Sigmoid colon (tissue), 6 donors: ENCODE measurements at regions not wholly inside any gene's neighbourhood (a gene's known extent, or its start where the extent isn't known, plus 50 kb on each side); places are given as distances from the start of the nearest gene placed in this dataset.
"Not testable (repeated sequence)": the region's sequence is repeated elsewhere in the genome, so short reads cannot be mapped to it uniquely, and the experiment has no call there.

ENCODE experiments used
- DNase-seq: peaks from one replicate; pipeline ENCODE4 v3.0.0-alpha.2; 2019
- H3K27ac ChIP-seq, 4 donors: fragments of 200-600 bp; sonication (generic); one replicate each; pipeline ENCODE4 v1.5.1; 2016 to 2019; ENCODE audit warnings: mild to moderate bottlenecking in 1 of 4
- H3K27me3 ChIP-seq, 3 donors: fragments of 200-600 bp; sonication (generic); one replicate each; pipeline ENCODE4 v1.5.1; 2019; ENCODE audit warnings: mild to moderate bottlenecking in 1 of 3
- H3K36me3 ChIP-seq, 4 donors: fragments of 200-600 bp; sonication (generic); one replicate each; pipeline ENCODE4 v1.5.1; 2016 to 2019
- H3K4me1 ChIP-seq, 4 donors: fragments of 200-600 bp; sonication (generic); one replicate each; pipeline ENCODE4 v1.5.1; 2017 to 2019
- H3K4me3 ChIP-seq, 4 donors: fragments of 200-600 bp; sonication (generic); one replicate each; pipeline ENCODE4 v1.5.1; 2017 to 2019; ENCODE audit warnings: mild to moderate bottlenecking in 2 of 4, moderate library complexity in 1 of 4
- H3K9me3 ChIP-seq, 4 donors: fragments of 200-600 bp in 3 of 4; sonication (generic) in 3 of 4; one replicate each; pipeline versions ENCODE4 v1.5.1 to v1.6.1; 2013 to 2019
- EP300 ChIP-seq, 4 donors: sonication (generic); formaldehyde crosslinking; IDR thresholded peaks; one replicate each; pipeline ENCODE4 v1.6.1; 2017; ENCODE audit warnings: antibody characterized with exemption in 4 of 4
- POLR2A ChIP-seq, 2 donors: fragments of 450-650 bp; IDR thresholded peaks; one replicate each; pipeline ENCODE4 v1.6.1; 2016; ENCODE audit warnings: antibody characterized with exemption in 2 of 2, mild to moderate bottlenecking in 2 of 2, moderate library complexity in 2 of 2
- POLR2AphosphoS5 ChIP-seq, 4 donors: sonication (generic); formaldehyde crosslinking; IDR thresholded peaks; one replicate each; pipeline ENCODE4 v1.6.1; 2017; ENCODE audit warnings: antibody characterized with exemption in 4 of 4
- WGBS, 2 donors: extraction: QIAGEN DNeasy Blood & Tissue Kit; methylation state at CpG; one replicate each; pipeline ENCODE4 v1.1.7; 2013; 5-methylcytosine and 5-hydroxymethylcytosine counted together
- intact Hi-C: fragments of 100-400 bp; cut with DNase I; formaldehyde crosslinking; loops from one replicate; pipeline ENCODE4 v1.15.1; 2023
- TF ChIP-seq, protein P1 (sequence below), 4 experiments: fragments of 450-650 bp in 3 of 4; fragments of 200-600 bp in 1 of 4; IDR thresholded peaks; one replicate each; pipeline ENCODE4 v1.5.1; 2016 to 2019; ENCODE audit warnings: antibody characterized with exemption in 4 of 4, mild to moderate bottlenecking in 3 of 4, moderate library complexity in 2 of 4
- donor health status: healthy with polysubstance abuse.
- donor health status: healthy.

GRCh38 chr11:22449441-22449840 is 111.3 kb downstream of the SLC17A6 start:
- Histone ChIP-seq H3K36me3 (no peaks in the 10 kb centered on the region), H3K27me3 (no peaks in the 10 kb centered on the region), H3K27ac (no peak overlapping the region), H3K4me3 (no peak overlapping the region), H3K4me1 (no peaks in the 10 kb centered on the region), H3K9me3 (no peaks in the 10 kb centered on the region)
- intact Hi-C loops: no loop called here
- no peak for DNase-seq
- TF ChIP-seq, protein P1, sequence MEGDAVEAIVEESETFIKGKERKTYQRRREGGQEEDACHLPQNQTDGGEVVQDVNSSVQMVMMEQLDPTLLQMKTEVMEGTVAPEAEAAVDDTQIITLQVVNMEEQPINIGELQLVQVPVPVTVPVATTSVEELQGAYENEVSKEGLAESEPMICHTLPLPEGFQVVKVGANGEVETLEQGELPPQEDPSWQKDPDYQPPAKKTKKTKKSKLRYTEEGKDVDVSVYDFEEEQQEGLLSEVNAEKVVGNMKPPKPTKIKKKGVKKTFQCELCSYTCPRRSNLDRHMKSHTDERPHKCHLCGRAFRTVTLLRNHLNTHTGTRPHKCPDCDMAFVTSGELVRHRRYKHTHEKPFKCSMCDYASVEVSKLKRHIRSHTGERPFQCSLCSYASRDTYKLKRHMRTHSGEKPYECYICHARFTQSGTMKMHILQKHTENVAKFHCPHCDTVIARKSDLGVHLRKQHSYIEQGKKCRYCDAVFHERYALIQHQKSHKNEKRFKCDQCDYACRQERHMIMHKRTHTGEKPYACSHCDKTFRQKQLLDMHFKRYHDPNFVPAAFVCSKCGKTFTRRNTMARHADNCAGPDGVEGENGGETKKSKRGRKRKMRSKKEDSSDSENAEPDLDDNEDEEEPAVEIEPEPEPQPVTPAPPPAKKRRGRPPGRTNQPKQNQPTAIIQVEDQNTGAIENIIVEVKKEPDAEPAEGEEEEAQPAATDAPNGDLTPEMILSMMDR (IDR thresholded peaks at IDR 0.05): no peak

- intact Hi-C loops: no loop called here
- WGBS, 2 donors: 42 to 51% methylated on average over 2 of the region's 2 CpGs
- H3K4me1 ChIP-seq: no peaks in the 10 kb centered on the region
- H3K27me3 ChIP-seq: no peaks in the 10 kb centered on the region
- no peak overlapping the region for H3K27ac ChIP-seq
- no peak overlapping the region for H3K4me3 ChIP-seq
- no peaks in the 10 kb centered on the region for H3K36me3 ChIP-seq
- TF ChIP-seq POLR2AphosphoS5 (IDR thresholded peaks at IDR 0.05): no peak
- no peak for TF ChIP-seq EP300 (IDR thresholded peaks at IDR 0.05)
- no peak for TF ChIP-seq POLR2A (IDR thresholded peaks at IDR 0.05)
- TF ChIP-seq, protein P1 (IDR thresholded peaks at IDR 0.05): no peak
- no peaks in the 10 kb centered on the region for H3K9me3 ChIP-seq
- no peak for DNase-seq
Observed at GRCh38 chr11:22444076-22444475, 105.9 kb downstream of the SLC17A6 start.

DNA sequence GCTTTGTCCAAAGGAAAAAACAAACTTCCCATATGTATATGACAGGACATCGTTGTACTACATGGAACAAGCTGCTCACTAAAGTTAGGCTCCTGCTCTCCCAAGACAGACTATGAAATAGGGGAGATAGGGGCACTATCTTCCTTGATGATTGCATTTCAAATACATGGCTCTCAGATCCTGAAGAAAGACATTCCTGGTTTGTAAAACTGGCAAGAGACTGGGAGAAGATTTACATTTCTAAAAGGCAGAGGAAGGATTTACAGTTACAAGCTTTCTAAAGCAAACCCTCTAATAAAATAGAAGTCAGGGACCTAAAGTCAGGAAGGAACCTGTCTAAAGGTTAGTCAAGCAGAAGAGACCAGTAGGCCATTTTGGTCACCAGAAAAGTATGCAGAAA is 103.7 kb downstream of the SLC17A6 start:
- no peaks in the 10 kb centered on the region for H3K9me3 ChIP-seq
- H3K27ac ChIP-seq: no peak overlapping the region
- no peaks in the 10 kb centered on the region for H3K36me3 ChIP-seq
- DNase-seq: no peak
- H3K4me3 ChIP-seq: no peak overlapping the region
- WGBS, 2 donors: 6 to 20% methylated on average over 1 of the region's 1 CpG
- no peaks in the 10 kb centered on the region for H3K27me3 ChIP-seq
- intact Hi-C loops: no loop called here
- no peak for TF ChIP-seq POLR2AphosphoS5 (IDR thresholded peaks at IDR 0.05)
- TF ChIP-seq, protein P1 (IDR thresholded peaks at IDR 0.05): no peak
- TF ChIP-seq EP300 (IDR thresholded peaks at IDR 0.05): no peak
- no peak for TF ChIP-seq POLR2A (IDR thresholded peaks at IDR 0.05)
- no peaks in the 10 kb centered on the region for H3K4me1 ChIP-seq

DNA sequence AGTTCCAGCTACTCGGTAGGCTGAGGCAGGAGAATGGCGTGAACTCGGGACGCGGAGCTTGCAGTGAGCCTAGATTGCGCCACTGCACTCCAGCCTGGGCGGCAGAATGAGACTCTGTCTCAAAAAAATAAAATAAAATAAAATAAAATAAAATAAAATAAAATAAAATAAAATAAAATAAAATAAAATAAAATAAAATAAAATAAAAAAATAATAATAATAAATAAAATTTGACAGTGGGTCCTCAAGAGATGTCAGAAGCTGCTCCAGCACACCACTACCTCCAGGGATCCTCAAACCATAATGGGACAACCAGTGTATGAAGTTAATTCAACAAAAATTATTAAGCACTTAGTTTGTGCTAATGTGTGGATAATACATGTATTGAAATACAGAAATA is 97.4 kb downstream of the SLC17A6 start:
- H3K4me3 ChIP-seq, DNase-seq, H3K27ac ChIP-seq, H3K36me3 ChIP-seq, intact Hi-C loops, H3K9me3 ChIP-seq: not testable (repeated sequence)
- WGBS, 2 donors: 95 to 96% methylated on average over 7 of the region's 7 CpGs
- Histone ChIP-seq H3K27me3 (peaks cover 0 to 17% (median 0%) of the 10 kb centered on the region in 3 donors), H3K4me1 (peaks cover 0 to 14% (median 2%) of the 10 kb centered on the region in 4 donors)

GRCh38 chr11:22433517-22433916 is 95.3 kb downstream of the SLC17A6 start:
- Histone ChIP-seq H3K36me3 (no peaks in the 10 kb centered on the region), H3K27me3 (peaks cover 0 to 17% (median 0%) of the 10 kb centered on the region in 3 donors), H3K4me3 (no peak overlapping the region), H3K4me1 (peaks cover 0 to 14% (median 2%) of the 10 kb centered on the region in 4 donors), H3K9me3 (no peaks in the 10 kb centered on the region), H3K27ac (no peak overlapping the region)
- intact Hi-C loops: no loop called here
- TF ChIP-seq, protein P1 (IDR thresholded peaks at IDR 0.05): no peak
- TF ChIP-seq POLR2A (IDR thresholded peaks at IDR 0.05): no peak
- TF ChIP-seq POLR2AphosphoS5 (IDR thresholded peaks at IDR 0.05): no peak
- no peak for TF ChIP-seq EP300 (IDR thresholded peaks at IDR 0.05)
- 44 to 73% methylated on average over 5 of the region's 5 CpGs for WGBS, 2 donors
- no peak for DNase-seq
